Vagina (tissue), 2 donors: ENCODE measurements at regions not wholly inside any gene's neighbourhood (a gene's known extent, or its start where the extent isn't known, plus 50 kb on each side); places are given as distances from the start of the nearest gene placed in this dataset.

Experiments used
- DNase-seq, 2 donors: peaks; one replicate each; pipeline ENCODE4 v3.0.0-alpha.2; 2017; ENCODE audit errors: extremely low spot score in 2 of 2
- H3K27ac ChIP-seq: fragments of 200-600 bp; sonication (generic); one replicate; pipeline ENCODE4 v1.5.1; 2019
- H3K27me3 ChIP-seq: fragments of 200-600 bp; sonication (generic); one replicate; pipeline ENCODE4 v1.5.1; 2019
- H3K36me3 ChIP-seq, 2 donors: fragments of 200-600 bp; sonication (generic); one replicate each; pipeline ENCODE4 v1.5.1; 2017 to 2019
- H3K4me1 ChIP-seq: fragments of 200-600 bp; sonication (generic); one replicate; pipeline ENCODE4 v1.5.1; 2019
- H3K4me3 ChIP-seq, 2 donors: fragments of 200-600 bp; sonication (generic); 1 replicate in 1 of 2; 2 replicates in 1 of 2; pipeline ENCODE4 v1.5.1; 2016 to 2019
- H3K9me3 ChIP-seq: fragments of 200-600 bp; sonication (generic); one replicate; pipeline ENCODE4 v1.5.1; 2019
- POLR2A ChIP-seq, 2 donors: fragments of 450-650 bp; IDR thresholded peaks; one replicate each; pipeline ENCODE4 v1.6.1; 2017; ENCODE audit warnings: antibody characterized with exemption in 2 of 2, mild to moderate bottlenecking in 2 of 2, moderate library complexity in 2 of 2
- POLR2AphosphoS5 ChIP-seq, 2 donors: sonication (generic); formaldehyde crosslinking; IDR thresholded peaks; one replicate each; pipeline ENCODE4 v1.9.0; 2017; ENCODE audit warnings: antibody characterized with exemption in 2 of 2, mild to moderate bottlenecking in 2 of 2, low read depth in 1 of 2; ENCODE audit not compliant: insufficient read depth in 1 of 2
- intact Hi-C: fragments of 100-400 bp; cut with DNase I; formaldehyde crosslinking; loops from one replicate; pipeline ENCODE4 v1.15.1; 2023
- TF ChIP-seq, protein P1 (sequence below), 3 experiments: fragments of 450-650 bp in 2 of 3; fragments of 200-600 bp in 1 of 3; sonication (generic) in 1 of 3; IDR thresholded peaks; one replicate each; pipeline ENCODE4 v1.5.1; 2017 to 2019; ENCODE audit warnings: antibody characterized with exemption in 3 of 3, mild to moderate bottlenecking in 2 of 3, moderate library complexity in 2 of 3

GRCh38 chrX:40502688-40503087, 78.1 kb upstream of the ATP6AP2 start:
- H3K4me1 ChIP-seq: no peaks in the 10 kb centered on the region
- no peak for DNase-seq
- no peaks in the 10 kb centered on the region for H3K36me3 ChIP-seq
- intact Hi-C loops: no loop called here
- no peak overlapping the region for H3K4me3 ChIP-seq
- no peaks in the 10 kb centered on the region for H3K9me3 ChIP-seq
- TF ChIP-seq, protein P1, sequence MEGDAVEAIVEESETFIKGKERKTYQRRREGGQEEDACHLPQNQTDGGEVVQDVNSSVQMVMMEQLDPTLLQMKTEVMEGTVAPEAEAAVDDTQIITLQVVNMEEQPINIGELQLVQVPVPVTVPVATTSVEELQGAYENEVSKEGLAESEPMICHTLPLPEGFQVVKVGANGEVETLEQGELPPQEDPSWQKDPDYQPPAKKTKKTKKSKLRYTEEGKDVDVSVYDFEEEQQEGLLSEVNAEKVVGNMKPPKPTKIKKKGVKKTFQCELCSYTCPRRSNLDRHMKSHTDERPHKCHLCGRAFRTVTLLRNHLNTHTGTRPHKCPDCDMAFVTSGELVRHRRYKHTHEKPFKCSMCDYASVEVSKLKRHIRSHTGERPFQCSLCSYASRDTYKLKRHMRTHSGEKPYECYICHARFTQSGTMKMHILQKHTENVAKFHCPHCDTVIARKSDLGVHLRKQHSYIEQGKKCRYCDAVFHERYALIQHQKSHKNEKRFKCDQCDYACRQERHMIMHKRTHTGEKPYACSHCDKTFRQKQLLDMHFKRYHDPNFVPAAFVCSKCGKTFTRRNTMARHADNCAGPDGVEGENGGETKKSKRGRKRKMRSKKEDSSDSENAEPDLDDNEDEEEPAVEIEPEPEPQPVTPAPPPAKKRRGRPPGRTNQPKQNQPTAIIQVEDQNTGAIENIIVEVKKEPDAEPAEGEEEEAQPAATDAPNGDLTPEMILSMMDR (IDR thresholded peaks at IDR 0.05): no peak
- TF ChIP-seq POLR2A (IDR thresholded peaks at IDR 0.05) (no peak), POLR2AphosphoS5 (IDR thresholded peaks at IDR 0.05; ENCODE audit: insufficient read depth in 1 of 2, low read depth in 1 of 2) (no peak)
- H3K27ac ChIP-seq: no peak overlapping the region
- H3K27me3 ChIP-seq: no peaks in the 10 kb centered on the region

- intact Hi-C loops: no loop called here
- H3K27me3 ChIP-seq: no peaks in the 10 kb centered on the region
These were observed 79.5 kb upstream of the ATP6AP2 start for GRCh38 chrX:40501164-40501855.

GRCh38 chrX:40496728-40497127, 84.0 kb upstream of the ATP6AP2 start:
- Histone ChIP-seq H3K4me1 (no peaks in the 10 kb centered on the region), H3K36me3 (no peaks in the 10 kb centered on the region), H3K4me3 (no peak overlapping the region), H3K9me3 (peaks cover 3% of the 10 kb centered on the region), H3K27ac (no peak overlapping the region), H3K27me3 (no peaks in the 10 kb centered on the region)
- DNase-seq: no peak
- no peak for TF ChIP-seq POLR2AphosphoS5 (IDR thresholded peaks at IDR 0.05; ENCODE audit: insufficient read depth in 1 of 2, low read depth in 1 of 2)
- TF ChIP-seq, protein P1 (IDR thresholded peaks at IDR 0.05): no peak
- TF ChIP-seq POLR2A (IDR thresholded peaks at IDR 0.05): no peak
- intact Hi-C loops: no loop called here

More at GRCh38 chrX:40501164-40501855, 79.5 kb upstream of the ATP6AP2 start:
- Histone ChIP-seq H3K4me1 (no peaks in the 10 kb centered on the region), H3K4me3 (no peak overlapping the region), H3K36me3 (no peaks in the 10 kb centered on the region), H3K9me3 (no peaks in the 10 kb centered on the region), H3K27ac (no peak overlapping the region)
- DNase-seq: no peak
- TF ChIP-seq POLR2A (IDR thresholded peaks at IDR 0.05): no peak
- no peak for TF ChIP-seq POLR2AphosphoS5 (IDR thresholded peaks at IDR 0.05; ENCODE audit: insufficient read depth in 1 of 2, low read depth in 1 of 2)
- TF ChIP-seq, protein P1 (IDR thresholded peaks at IDR 0.05): no peak

- H3K36me3 ChIP-seq: no peaks in the 10 kb centered on the region
- intact Hi-C loops: no loop called here
- no peaks in the 10 kb centered on the region for H3K4me1 ChIP-seq
- H3K9me3 ChIP-seq: peaks cover 3% of the 10 kb centered on the region
- H3K27me3 ChIP-seq: no peaks in the 10 kb centered on the region
- no peak overlapping the region for H3K27ac ChIP-seq
- no peak overlapping the region for H3K4me3 ChIP-seq
- TF ChIP-seq POLR2A (IDR thresholded peaks at IDR 0.05) (no peak), POLR2AphosphoS5 (IDR thresholded peaks at IDR 0.05; ENCODE audit: insufficient read depth in 1 of 2, low read depth in 1 of 2) (no peak)
- TF ChIP-seq, protein P1 (IDR thresholded peaks at IDR 0.05): no peak
- no peak for DNase-seq
These were observed 85.1 kb upstream of the ATP6AP2 start for GRCh38 chrX:40495659-40496058.

DNA sequence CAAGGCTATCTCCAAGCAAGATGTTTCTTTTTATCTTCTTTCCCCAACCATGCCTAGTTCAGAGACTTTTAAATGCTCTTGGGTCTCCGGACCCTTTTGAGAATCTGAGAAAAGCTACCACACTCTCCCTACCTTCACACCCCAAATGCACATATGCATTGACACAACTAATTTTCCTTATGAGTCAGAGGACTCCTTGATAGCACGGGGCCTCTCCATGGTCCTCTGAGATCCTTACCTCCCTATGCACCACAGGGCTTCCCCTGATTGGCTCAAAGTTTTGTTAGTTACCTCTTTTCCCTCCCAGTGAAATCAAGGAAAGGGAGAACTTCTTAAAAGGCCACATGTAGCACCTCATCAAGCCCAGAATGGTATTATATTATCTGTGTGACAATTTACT, 86.8 kb upstream of the ATP6AP2 start:
- intact Hi-C loops: no loop called here
- Histone ChIP-seq H3K27ac (no peak overlapping the region), H3K4me3 (no peak overlapping the region), H3K4me1 (no peaks in the 10 kb centered on the region), H3K27me3 (no peaks in the 10 kb centered on the region), H3K36me3 (no peaks in the 10 kb centered on the region), H3K9me3 (peaks cover 3% of the 10 kb centered on the region)
- no peak for DNase-seq
- TF ChIP-seq, protein P1 (IDR thresholded peaks at IDR 0.05): no peak
- TF ChIP-seq POLR2A (IDR thresholded peaks at IDR 0.05): no peak
- no peak for TF ChIP-seq POLR2AphosphoS5 (IDR thresholded peaks at IDR 0.05; ENCODE audit: insufficient read depth in 1 of 2, low read depth in 1 of 2)
